Sigmoid colon (tissue), 6 donors: ENCODE measurements at regions not wholly inside any gene's neighbourhood (a gene's known extent, or its start where the extent isn't known, plus 50 kb on each side); places are given as distances from the start of the nearest gene placed in this dataset.

Experiments
- DNase-seq: peaks from one replicate; pipeline ENCODE4 v3.0.0-alpha.2; 2019
- H3K27ac ChIP-seq, 4 donors: fragments of 200-600 bp; sonication (generic); one replicate each; pipeline ENCODE4 v1.5.1; 2016 to 2019; ENCODE audit warnings: mild to moderate bottlenecking in 1 of 4
- H3K27me3 ChIP-seq, 3 donors: fragments of 200-600 bp; sonication (generic); one replicate each; pipeline ENCODE4 v1.5.1; 2019; ENCODE audit warnings: mild to moderate bottlenecking in 1 of 3
- H3K36me3 ChIP-seq, 4 donors: fragments of 200-600 bp; sonication (generic); one replicate each; pipeline ENCODE4 v1.5.1; 2016 to 2019
- H3K4me1 ChIP-seq, 4 donors: fragments of 200-600 bp; sonication (generic); one replicate each; pipeline ENCODE4 v1.5.1; 2017 to 2019
- H3K4me3 ChIP-seq, 4 donors: fragments of 200-600 bp; sonication (generic); one replicate each; pipeline ENCODE4 v1.5.1; 2017 to 2019; ENCODE audit warnings: mild to moderate bottlenecking in 2 of 4, moderate library complexity in 1 of 4
- H3K9me3 ChIP-seq, 4 donors: fragments of 200-600 bp in 3 of 4; sonication (generic) in 3 of 4; one replicate each; pipeline versions ENCODE4 v1.5.1 to v1.6.1; 2013 to 2019
- CTCF ChIP-seq, 4 experiments: fragments of 450-650 bp in 3 of 4; fragments of 200-600 bp in 1 of 4; IDR thresholded peaks; one replicate each; pipeline ENCODE4 v1.5.1; 2016 to 2019; ENCODE audit warnings: antibody characterized with exemption in 4 of 4, mild to moderate bottlenecking in 3 of 4, moderate library complexity in 2 of 4
- EP300 ChIP-seq, 4 donors: sonication (generic); formaldehyde crosslinking; IDR thresholded peaks; one replicate each; pipeline ENCODE4 v1.6.1; 2017; ENCODE audit warnings: antibody characterized with exemption in 4 of 4
- POLR2A ChIP-seq, 2 donors: fragments of 450-650 bp; IDR thresholded peaks; one replicate each; pipeline ENCODE4 v1.6.1; 2016; ENCODE audit warnings: antibody characterized with exemption in 2 of 2, mild to moderate bottlenecking in 2 of 2, moderate library complexity in 2 of 2
- POLR2AphosphoS5 ChIP-seq, 4 donors: sonication (generic); formaldehyde crosslinking; IDR thresholded peaks; one replicate each; pipeline ENCODE4 v1.6.1; 2017; ENCODE audit warnings: antibody characterized with exemption in 4 of 4
- WGBS, 2 donors: extraction: QIAGEN DNeasy Blood & Tissue Kit; methylation state at CpG; one replicate each; pipeline ENCODE4 v1.1.7; 2013; 5-methylcytosine and 5-hydroxymethylcytosine counted together
- intact Hi-C: fragments of 100-400 bp; cut with DNase I; formaldehyde crosslinking; loops from one replicate; pipeline ENCODE4 v1.15.1; 2023
- donor health status: healthy with polysubstance abuse.
- donor health status: healthy.

GRCh38 chr14:85892251-85892650 lies 362.3 kb downstream of the FLRT2 start:
- no peaks in the 10 kb centered on the region for H3K27me3 ChIP-seq
- intact Hi-C loops, result no loop called here
- TF ChIP-seq CTCF (IDR thresholded peaks at IDR 0.05) (no peak), EP300 (IDR thresholded peaks at IDR 0.05) (no peak), POLR2AphosphoS5 (IDR thresholded peaks at IDR 0.05) (no peak), POLR2A (IDR thresholded peaks at IDR 0.05) (no peak)
- H3K4me3 ChIP-seq, result no peak overlapping the region
- H3K4me1 ChIP-seq, result peaks cover 0 to under 1% (median 0%) of the 10 kb centered on the region in 4 donors
- DNase-seq, result no peak
- H3K36me3 ChIP-seq, result no peaks in the 10 kb centered on the region
- no peak overlapping the region for H3K27ac ChIP-seq
- 80 to 81% methylated on average over 4 of the region's 4 CpGs for WGBS, 2 donors
- no peaks in the 10 kb centered on the region for H3K9me3 ChIP-seq

GRCh38 chr14:85883966-85884365 lies 354.0 kb downstream of the FLRT2 start:
- intact Hi-C loops, result no loop called here
- Histone ChIP-seq H3K36me3 (no peaks in the 10 kb centered on the region), H3K9me3 (no peaks in the 10 kb centered on the region), H3K4me1 (peaks cover 0 to 4% (median 0%) of the 10 kb centered on the region in 4 donors), H3K27me3 (no peaks in the 10 kb centered on the region), H3K4me3 (no peak overlapping the region), H3K27ac (no peak overlapping the region)
- no peak for DNase-seq
- WGBS, 2 donors, result 56 to 63% methylated on average over 4 of the region's 4 CpGs
- TF ChIP-seq POLR2A (IDR thresholded peaks at IDR 0.05) (no peak), CTCF (IDR thresholded peaks at IDR 0.05) (no peak), EP300 (IDR thresholded peaks at IDR 0.05) (no peak), POLR2AphosphoS5 (IDR thresholded peaks at IDR 0.05) (no peak)

- Histone ChIP-seq H3K9me3 (no peaks in the 10 kb centered on the region), H3K4me1 (peaks cover 0 to 4% (median 0%) of the 10 kb centered on the region in 4 donors), H3K27me3 (no peaks in the 10 kb centered on the region), H3K4me3 (no peak overlapping the region), H3K27ac (no peak overlapping the region), H3K36me3 (no peaks in the 10 kb centered on the region)
- intact Hi-C loops, result no loop called here
- no peak for DNase-seq
- TF ChIP-seq EP300 (IDR thresholded peaks at IDR 0.05) (no peak), CTCF (IDR thresholded peaks at IDR 0.05) (no peak), POLR2AphosphoS5 (IDR thresholded peaks at IDR 0.05) (no peak), POLR2A (IDR thresholded peaks at IDR 0.05) (no peak)
Measured at GRCh38 chr14:85883101-85883500, 353.2 kb downstream of the FLRT2 start.

GRCh38 chr14:85881935-85882334 lies 352.0 kb downstream of the FLRT2 start:
- no peaks in the 10 kb centered on the region for H3K9me3 ChIP-seq
- TF ChIP-seq EP300 (IDR thresholded peaks at IDR 0.05) (no peak), POLR2A (IDR thresholded peaks at IDR 0.05) (no peak), POLR2AphosphoS5 (IDR thresholded peaks at IDR 0.05) (no peak), CTCF (IDR thresholded peaks at IDR 0.05) (no peak)
- no peak overlapping the region for H3K4me3 ChIP-seq
- H3K36me3 ChIP-seq, result no peaks in the 10 kb centered on the region
- DNase-seq, result no peak
- 90 to 93% methylated on average over 2 of the region's 2 CpGs for WGBS, 2 donors
- no peak overlapping the region for H3K27ac ChIP-seq
- intact Hi-C loops, result no loop called here
- H3K4me1 ChIP-seq, result peaks cover 0 to 4% (median 0%) of the 10 kb centered on the region in 4 donors
- no peaks in the 10 kb centered on the region for H3K27me3 ChIP-seq

- WGBS, 2 donors, result 85 to 90% methylated on average over 7 of the region's 7 CpGs
- Histone ChIP-seq H3K9me3 (peaks cover 0 to 3% (median 0%) of the 10 kb centered on the region in 4 donors), H3K4me1 (peaks cover 0 to 4% (median 0%) of the 10 kb centered on the region in 4 donors), H3K4me3 (no peak overlapping the region), H3K27ac (no peak overlapping the region), H3K36me3 (no peaks in the 10 kb centered on the region), H3K27me3 (no peaks in the 10 kb centered on the region)
- TF ChIP-seq CTCF (IDR thresholded peaks at IDR 0.05) (no peak), POLR2A (IDR thresholded peaks at IDR 0.05) (no peak), EP300 (IDR thresholded peaks at IDR 0.05) (no peak), POLR2AphosphoS5 (IDR thresholded peaks at IDR 0.05) (no peak)
- DNase-seq, result no peak
- intact Hi-C loops, result no loop called here
Measured at GRCh38 chr14:85878874-85879273, 348.9 kb downstream of the FLRT2 start.
